Fibroblast of villous mesenchyme (primary cell): ENCODE measurements at regions not wholly inside any gene's neighbourhood (a gene's known extent, or its start where the extent isn't known, plus 50 kb on each side); places are given as distances from the start of the nearest gene placed in this dataset.
"Not testable (repeated sequence)": the region's sequence is repeated elsewhere in the genome, so short reads cannot be mapped to it uniquely, and the experiment has no call there.

ENCODE experiments used
- DNase-seq: peaks from one replicate; pipeline ENCODE4 v3.0.0-alpha.2; 2010; ENCODE audit warnings: low read depth
- H3K4me3 ChIP-seq: 2 replicates; pipeline ENCODE4 v1.5.1; 2011; ENCODE audit warnings: low read depth, mild to moderate bottlenecking, low read length
- CTCF ChIP-seq: IDR thresholded peaks from 2 replicates; pipeline ENCODE4 v1.5.1; 2012; ENCODE audit warnings: low read depth, mild to moderate bottlenecking, low read length; ENCODE audit not compliant: insufficient read depth

DNA sequence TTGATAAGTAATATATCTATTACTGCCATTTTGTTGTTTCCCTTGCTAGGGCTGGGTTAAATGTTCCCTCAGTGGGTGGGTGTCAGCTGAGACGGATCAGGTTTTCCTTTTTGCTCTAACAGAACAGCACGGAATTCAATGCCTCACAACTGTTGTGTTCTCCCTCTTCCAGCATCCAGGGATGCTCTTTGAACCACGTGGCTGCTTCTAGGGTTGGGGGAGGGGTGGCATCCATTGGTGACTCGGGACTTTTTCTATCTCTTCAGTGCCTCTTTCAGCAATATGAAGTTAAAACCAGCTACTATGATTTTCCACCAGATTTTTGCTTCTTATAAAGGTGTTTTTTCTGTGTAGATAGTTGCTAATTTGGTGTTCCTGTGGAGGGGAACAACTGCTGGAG is 884.9 kb upstream of the FOXG1 start:
- no peak overlapping the region for H3K4me3 ChIP-seq
- no peak for DNase-seq
- TF ChIP-seq CTCF: no peak

- TF ChIP-seq CTCF: no peak
- DNase-seq: no peak
- no peak overlapping the region for H3K4me3 ChIP-seq
These were observed 880.3 kb upstream of the FOXG1 start for GRCh38 chr14:27886256-27886655.

DNA sequence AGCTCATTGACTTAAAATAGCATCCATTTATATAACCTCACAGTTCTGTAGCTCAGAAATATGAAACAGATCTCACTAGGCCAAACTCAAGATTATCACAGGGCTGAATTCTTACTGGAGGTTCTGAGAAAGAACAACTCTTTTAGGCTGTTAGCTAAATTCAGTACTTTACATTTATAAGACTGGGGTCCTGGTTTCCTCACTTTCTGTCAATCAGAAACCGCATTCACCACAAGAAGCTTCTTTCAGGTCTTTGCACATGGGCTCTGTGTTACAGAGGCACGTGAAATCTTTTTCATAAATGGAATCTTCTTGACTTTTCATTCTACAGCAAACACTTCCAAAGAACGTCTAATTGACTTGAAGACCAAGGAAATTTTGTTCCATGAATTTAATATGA is 876.3 kb upstream of the FOXG1 start:
- no peak overlapping the region for H3K4me3 ChIP-seq
- DNase-seq: no peak
- no peak for TF ChIP-seq CTCF

DNA sequence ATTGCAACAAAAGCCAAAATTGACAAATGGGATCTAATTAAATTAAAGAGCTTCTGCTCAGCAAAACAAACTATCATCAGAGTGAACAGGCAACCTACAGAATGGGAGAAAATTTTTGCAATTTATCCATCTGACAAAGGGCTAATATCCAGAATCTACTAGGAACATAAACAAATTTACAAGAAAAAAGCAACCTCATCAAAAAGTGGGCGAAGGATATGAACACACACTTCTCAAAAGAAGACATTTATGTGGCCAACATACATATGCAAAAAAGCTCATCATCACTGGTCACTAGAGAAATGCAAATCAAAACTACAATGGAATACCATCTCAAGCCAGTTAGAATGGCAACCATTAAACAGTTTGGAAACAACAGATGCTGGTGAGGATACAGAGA is 858.1 kb upstream of the FOXG1 start:
- not testable (repeated sequence) for DNase-seq

GRCh38 chr14:27916326-27916725 is 850.3 kb upstream of the FOXG1 start:
- H3K4me3 ChIP-seq: no peak overlapping the region
- TF ChIP-seq CTCF: no peak
- no peak for DNase-seq

More for the DNA sequence above, 858.1 kb upstream of the FOXG1 start:
- not testable (repeated sequence) for H3K4me3 ChIP-seq

DNA sequence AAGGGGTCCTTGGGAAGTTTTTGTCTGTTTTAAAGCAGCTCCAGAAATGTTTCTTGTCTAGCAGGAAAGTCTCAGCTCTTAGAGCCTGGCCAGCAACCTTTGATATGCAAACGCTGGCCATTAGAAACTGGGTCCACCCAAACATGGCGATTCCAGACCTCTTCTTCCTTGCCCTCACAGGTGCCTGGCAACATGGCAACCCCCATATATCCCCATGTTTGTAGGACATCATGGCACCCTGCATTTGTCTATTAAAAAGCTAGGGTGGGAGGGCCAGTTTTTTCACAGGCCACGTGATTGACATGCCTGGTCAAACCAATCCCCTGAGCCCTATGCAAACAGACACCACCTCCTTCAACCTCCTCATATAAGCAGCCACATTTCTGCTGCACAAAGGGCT is 848.7 kb upstream of the FOXG1 start:
- TF ChIP-seq CTCF: no peak
- DNase-seq: no peak
- no peak overlapping the region for H3K4me3 ChIP-seq

- TF ChIP-seq CTCF: no peak
- no peak for DNase-seq
These were observed 839.1 kb upstream of the FOXG1 start for GRCh38 chr14:27927519-27927918.

More at GRCh38 chr14:27927519-27927918, 839.1 kb upstream of the FOXG1 start:
- no peak overlapping the region for H3K4me3 ChIP-seq
